LHCN-M2 (cell line): ENCODE measurements at regions not wholly inside any gene's neighbourhood (a gene's known extent, or its start where the extent isn't known, plus 50 kb on each side); places are given as distances from the start of the nearest gene placed in this dataset.

Source experiments
- DNase-seq: peaks from one replicate; pipeline ENCODE4 v3.0.0-alpha.2; 2012; ENCODE audit warnings: low read depth

- DNase-seq: peak; percentile 10
These were observed 193.5 kb downstream of the UNC5CL start for GRCh38 chr6:40845553-40845952.

GRCh38 chr6:40844246-40844645 is 194.8 kb downstream of the UNC5CL start:
- no peak for DNase-seq

- no peak for DNase-seq
These were observed 197.3 kb downstream of the UNC5CL start for GRCh38 chr6:40841721-40842120.

- DNase-seq: no peak
These were observed 206.3 kb downstream of the UNC5CL start for GRCh38 chr6:40832691-40833090.

GRCh38 chr6:40831381-40831780 is 207.6 kb downstream of the UNC5CL start:
- no peak for DNase-seq

- no peak for DNase-seq
These were observed 213.9 kb downstream of the UNC5CL start for GRCh38 chr6:40825102-40825501.

GRCh38 chr6:40823917-40824891 is 214.8 kb downstream of the UNC5CL start:
- peak; percentile 35 for DNase-seq

GRCh38 chr6:40822619-40823018 is 216.4 kb downstream of the UNC5CL start:
- no peak for DNase-seq

- DNase-seq: no peak
These were observed 219.7 kb downstream of the UNC5CL start for GRCh38 chr6:40819182-40819834.

GRCh38 chr6:40817369-40817768 is 221.7 kb downstream of the UNC5CL start:
- no peak for DNase-seq

- DNase-seq: no peak
These were observed 222.4 kb downstream of the UNC5CL start for GRCh38 chr6:40816601-40817000.

- DNase-seq: no peak
These were observed 223.3 kb downstream of the UNC5CL start for GRCh38 chr6:40815731-40816130.

- no peak for DNase-seq
These were observed 223.0 kb upstream of the LRFN2 start for GRCh38 chr6:40810171-40810570.

- no peak for DNase-seq
These were observed 222.5 kb upstream of the LRFN2 start for GRCh38 chr6:40809627-40810026.

GRCh38 chr6:40807484-40807883 is 220.3 kb upstream of the LRFN2 start:
- DNase-seq: peak; percentile 32

GRCh38 chr6:40806256-40806864 is 219.2 kb upstream of the LRFN2 start:
- no peak for DNase-seq

- no peak for DNase-seq
These were observed 218.2 kb upstream of the LRFN2 start for GRCh38 chr6:40805336-40805735.

GRCh38 chr6:40804905-40805304 is 217.7 kb upstream of the LRFN2 start:
- no peak for DNase-seq

GRCh38 chr6:40803897-40804702 is 216.9 kb upstream of the LRFN2 start:
- no peak for DNase-seq

GRCh38 chr6:40802481-40802880 is 215.3 kb upstream of the LRFN2 start:
- DNase-seq: no peak

- no peak for DNase-seq
These were observed 212.4 kb upstream of the LRFN2 start for GRCh38 chr6:40799296-40800140.
